Osteocyte (in vitro differentiated cells): ENCODE measurements at regions not wholly inside any gene's neighbourhood (a gene's known extent, or its start where the extent isn't known, plus 50 kb on each side); places are given as distances from the start of the nearest gene placed in this dataset.
"Not testable (repeated sequence)": the region's sequence is repeated elsewhere in the genome, so short reads cannot be mapped to it uniquely, and the experiment has no call there.

Experiments
- DNase-seq: peaks from one replicate; pipeline ENCODE4 v3.0.0; 2021; ENCODE audit warnings: mixed read lengths; ENCODE audit not compliant: unreplicated experiment; ENCODE audit errors: extremely low spot score
- H3K27ac Mint-ChIP-seq: one replicate; pipeline ENCODE4 v1.8.0; 2021; ENCODE audit warnings: mild to moderate bottlenecking, mixed read lengths; ENCODE audit not compliant: unreplicated experiment
- H3K27me3 Mint-ChIP-seq: one replicate; pipeline ENCODE4 v1.8.0; 2021; ENCODE audit warnings: mixed read lengths; ENCODE audit not compliant: unreplicated experiment
- H3K36me3 Mint-ChIP-seq: one replicate; pipeline ENCODE4 v1.8.0; 2021; ENCODE audit warnings: mixed read lengths; ENCODE audit not compliant: unreplicated experiment
- H3K4me1 Mint-ChIP-seq: one replicate; pipeline ENCODE4 v1.8.0; 2021; ENCODE audit warnings: mixed read lengths; ENCODE audit not compliant: unreplicated experiment
- H3K4me3 Mint-ChIP-seq: one replicate; pipeline ENCODE4 v1.8.0; 2021; ENCODE audit warnings: mild to moderate bottlenecking, moderate library complexity, mixed read lengths; ENCODE audit not compliant: unreplicated experiment
- H3K9me3 Mint-ChIP-seq: one replicate; pipeline ENCODE4 v1.8.0; 2021; ENCODE audit warnings: mixed read lengths; ENCODE audit not compliant: unreplicated experiment
- TF ChIP-seq, protein P1 (sequence below): fragments of 200-600 bp; sonication (generic); IDR thresholded peaks from 2 replicates; pipeline ENCODE4 v1.5.0; 2021; ENCODE audit warnings: antibody characterized with exemption, mild to moderate bottlenecking, moderate library complexity

GRCh38 chr3:191686626-191687025 lies 225.7 kb downstream of the PYDC2 start:
- Mint-ChIP-seq H3K4me1 (peaks cover 5% of the 10 kb centered on the region), H3K27me3 (peaks cover 24% of the 10 kb centered on the region), H3K4me3 (no peak overlapping the region), H3K27ac (no peak overlapping the region), H3K9me3 (no peaks in the 10 kb centered on the region), H3K36me3 (no peaks in the 10 kb centered on the region)
- TF ChIP-seq, protein P1, sequence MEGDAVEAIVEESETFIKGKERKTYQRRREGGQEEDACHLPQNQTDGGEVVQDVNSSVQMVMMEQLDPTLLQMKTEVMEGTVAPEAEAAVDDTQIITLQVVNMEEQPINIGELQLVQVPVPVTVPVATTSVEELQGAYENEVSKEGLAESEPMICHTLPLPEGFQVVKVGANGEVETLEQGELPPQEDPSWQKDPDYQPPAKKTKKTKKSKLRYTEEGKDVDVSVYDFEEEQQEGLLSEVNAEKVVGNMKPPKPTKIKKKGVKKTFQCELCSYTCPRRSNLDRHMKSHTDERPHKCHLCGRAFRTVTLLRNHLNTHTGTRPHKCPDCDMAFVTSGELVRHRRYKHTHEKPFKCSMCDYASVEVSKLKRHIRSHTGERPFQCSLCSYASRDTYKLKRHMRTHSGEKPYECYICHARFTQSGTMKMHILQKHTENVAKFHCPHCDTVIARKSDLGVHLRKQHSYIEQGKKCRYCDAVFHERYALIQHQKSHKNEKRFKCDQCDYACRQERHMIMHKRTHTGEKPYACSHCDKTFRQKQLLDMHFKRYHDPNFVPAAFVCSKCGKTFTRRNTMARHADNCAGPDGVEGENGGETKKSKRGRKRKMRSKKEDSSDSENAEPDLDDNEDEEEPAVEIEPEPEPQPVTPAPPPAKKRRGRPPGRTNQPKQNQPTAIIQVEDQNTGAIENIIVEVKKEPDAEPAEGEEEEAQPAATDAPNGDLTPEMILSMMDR, result no peak
- DNase-seq, result no peak

- no peak for DNase-seq
- TF ChIP-seq, protein P1, result no peak
- Mint-ChIP-seq H3K27ac (no peak overlapping the region), H3K9me3 (no peaks in the 10 kb centered on the region), H3K36me3 (no peaks in the 10 kb centered on the region), H3K27me3 (peaks cover 18% of the 10 kb centered on the region), H3K4me3 (no peak overlapping the region), H3K4me1 (peaks cover 5% of the 10 kb centered on the region)
These were observed 227.9 kb downstream of the PYDC2 start for GRCh38 chr3:191688756-191689433.

DNA sequence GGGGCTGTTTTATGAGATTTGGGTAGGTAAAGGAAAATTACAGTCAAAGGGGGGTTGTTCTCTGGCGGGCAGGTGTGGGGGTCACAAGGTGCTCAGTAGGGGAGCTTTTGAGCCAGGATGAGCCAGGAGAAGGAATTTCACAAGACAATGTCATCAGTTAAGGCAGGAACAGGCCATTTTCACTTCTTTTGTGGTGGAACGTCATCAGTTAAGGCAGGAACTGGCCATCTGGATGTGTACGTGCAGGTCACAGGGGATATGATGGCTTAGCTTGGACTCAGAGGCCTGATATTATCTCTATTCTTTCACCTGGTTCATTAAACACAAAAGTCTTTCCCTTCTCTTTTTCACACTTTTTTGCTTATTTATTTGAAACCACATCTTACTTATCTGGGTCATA lies 230.2 kb downstream of the PYDC2 start:
- H3K36me3 Mint-ChIP-seq, H3K4me1 Mint-ChIP-seq, H3K4me3 Mint-ChIP-seq, DNase-seq, H3K27me3 Mint-ChIP-seq, H3K9me3 Mint-ChIP-seq, H3K27ac Mint-ChIP-seq: not testable (repeated sequence)

DNA sequence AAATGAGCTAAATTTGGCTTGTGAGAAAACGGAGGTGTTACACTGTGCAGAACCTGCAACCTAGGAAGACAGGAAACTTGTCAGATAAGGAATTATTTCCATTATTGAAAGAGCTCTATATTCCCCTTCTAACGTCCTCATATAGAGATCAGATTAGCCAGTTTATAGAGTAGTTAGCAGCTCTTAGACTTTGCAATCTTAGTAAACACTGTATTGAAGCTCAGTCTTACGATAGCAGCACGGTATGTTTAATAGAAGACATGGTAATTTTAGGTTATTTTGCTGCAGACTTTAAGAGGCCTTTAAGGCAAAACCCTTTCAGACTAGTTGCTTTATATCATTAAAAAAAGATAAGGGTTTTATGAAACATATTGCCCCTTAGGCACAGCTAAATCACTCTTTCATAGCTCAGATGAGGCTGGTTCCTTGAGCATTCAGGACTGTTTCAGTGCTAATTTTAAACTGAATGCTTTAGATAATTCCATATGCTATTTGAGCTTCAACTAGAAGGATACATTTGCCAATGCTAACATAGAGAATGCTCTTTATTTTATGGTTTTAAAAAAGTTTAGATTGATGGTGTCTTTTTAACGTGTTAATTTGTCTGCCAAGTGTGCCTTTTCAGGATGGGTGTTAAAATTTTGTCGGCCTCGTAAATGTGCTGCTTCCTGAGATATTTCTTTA lies 234.3 kb downstream of the PYDC2 start:
- TF ChIP-seq, protein P1, result no peak
- H3K27ac Mint-ChIP-seq, result no peak overlapping the region
- H3K27me3 Mint-ChIP-seq, result peaks cover 3% of the 10 kb centered on the region
- no peaks in the 10 kb centered on the region for H3K36me3 Mint-ChIP-seq
- no peaks in the 10 kb centered on the region for H3K9me3 Mint-ChIP-seq
- H3K4me3 Mint-ChIP-seq, result no peak overlapping the region
- H3K4me1 Mint-ChIP-seq, result no peaks in the 10 kb centered on the region
- DNase-seq, result no peak

DNA sequence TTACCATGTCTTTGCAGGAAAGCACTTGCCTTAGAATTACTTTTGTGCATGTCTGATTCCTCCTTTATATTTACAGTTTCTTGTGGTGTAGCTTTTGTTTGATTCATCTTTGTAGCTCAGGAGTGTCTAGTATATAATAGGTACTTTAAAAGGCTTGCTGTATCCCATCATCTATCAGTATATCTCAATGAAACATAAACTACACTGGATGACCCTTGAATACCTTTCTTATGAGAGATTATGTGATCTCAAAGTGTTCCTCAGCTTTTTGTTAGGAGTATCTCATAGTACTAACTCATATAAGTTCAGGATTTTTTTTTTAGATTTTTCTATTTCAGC lies 234.8 kb downstream of the PYDC2 start:
- Mint-ChIP-seq H3K4me1 (no peaks in the 10 kb centered on the region), H3K36me3 (no peaks in the 10 kb centered on the region)

More for the DNA sequence above, 234.8 kb downstream of the PYDC2 start:
- H3K27ac Mint-ChIP-seq, result no peak overlapping the region
- H3K27me3 Mint-ChIP-seq, result peaks cover 3% of the 10 kb centered on the region
- TF ChIP-seq, protein P1, result no peak
- peaks cover 5% of the 10 kb centered on the region for H3K9me3 Mint-ChIP-seq
- H3K4me3 Mint-ChIP-seq, result no peak overlapping the region
- DNase-seq, result no peak
